ENCODE measurements at regions not wholly inside any gene's neighbourhood (a gene's known extent, or its start where the extent isn't known, plus 50 kb on each side); places are given as distances from the start of the nearest gene placed in this dataset.
A peak's percentile ranks its signal among the peaks of the same experiment; 100 is the strongest.

DNA sequence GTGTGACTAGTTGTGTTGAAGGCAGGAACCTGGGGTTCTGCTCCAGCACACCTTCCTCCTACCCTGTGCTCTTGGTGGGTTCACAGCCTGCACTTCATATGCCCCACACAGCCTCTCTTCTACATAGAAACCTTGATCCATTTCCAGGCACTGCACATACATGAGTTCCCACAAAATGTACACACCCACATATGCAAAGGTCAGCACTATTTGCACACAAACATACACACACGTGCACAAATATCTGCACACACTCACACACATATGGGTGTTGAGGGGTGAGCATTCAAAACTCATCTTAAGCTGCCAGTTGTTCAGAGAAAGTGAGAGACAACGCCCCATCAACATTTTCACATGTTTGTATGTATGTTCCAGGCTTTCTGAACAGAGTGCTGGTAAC is 201.0 kb downstream of the BARX2 start:
- no peak overlapping the region for H3K4ac ChIP-seq (ENCODE audit: low read length)
- no peak overlapping the region for H3K18ac ChIP-seq (ENCODE audit: low read length)
- H3K4me2 ChIP-seq (ENCODE audit: insufficient read depth, low read length, poor library complexity, severe bottlenecking) = no peak overlapping the region
- no peaks in the 10 kb centered on the region for H3K4me1 ChIP-seq (ENCODE audit: control insufficient read depth in 2 of 2, insufficient read depth in 1 of 2, low read depth in 1 of 2, low read length in 2 of 2)
- H3K27ac ChIP-seq (replicated peaks; ENCODE audit: low read length) = no peak overlapping the region
- H2BK5ac ChIP-seq (ENCODE audit: low read length) = no peak overlapping the region
- no peak overlapping the region for H2BK12ac ChIP-seq (ENCODE audit: low read length)
- no peak overlapping the region for H3K4me3 ChIP-seq (ENCODE audit: low read length in 2 of 2)
- no peak overlapping the region for H4K8ac ChIP-seq (ENCODE audit: low read depth, low read length)
- WGBS, 2 donors (ENCODE audit: extremely low coverage in 2 of 2, insufficient read length in 2 of 2, insufficient replicate concordance in 1 of 2) = no CpG with 5 or more reads among the region's 2 CpGs
- DNase-seq (ENCODE audit: low spot score) = no peak
- H2BK15ac ChIP-seq (ENCODE audit: low read length) = no peak overlapping the region
- H4K91ac ChIP-seq (ENCODE audit: low read depth, low read length, poor library complexity) = no peak overlapping the region
- H3K36me3 ChIP-seq (replicated peaks in 1 of 2; ENCODE audit: control insufficient read depth in 2 of 2, insufficient read depth in 2 of 2, low read length in 2 of 2) = no peaks in the 10 kb centered on the region
- no peak overlapping the region for H3K23ac ChIP-seq (ENCODE audit: low read depth, low read length, poor library complexity)
- H3K27me3 ChIP-seq (ENCODE audit: control insufficient read depth in 3 of 3, insufficient read depth in 3 of 3, low read depth in 1 of 3, low read length in 3 of 3) = no peaks in the 10 kb centered on the region
- H2AFZ ChIP-seq (ENCODE audit: low read length) = no peak overlapping the region
- H3K14ac ChIP-seq (ENCODE audit: low read length) = no peak overlapping the region
- H3K79me1 ChIP-seq (ENCODE audit: low read depth, low read length) = no peaks in the 10 kb centered on the region
- peaks cover 0 to 4% of the 10 kb centered on the region in 2 donors for H3K9me3 ChIP-seq (replicated peaks in 1 of 2; ENCODE audit: control insufficient read depth in 2 of 2, insufficient read depth in 1 of 2, low read depth in 1 of 2, low read length in 2 of 2)
- no peak overlapping the region for H2BK120ac ChIP-seq (ENCODE audit: low read depth, low read length)
- H3K9ac ChIP-seq (ENCODE audit: low read depth, low read length, poor library complexity) = no peak overlapping the region
- no peak overlapping the region for H2AK5ac ChIP-seq (ENCODE audit: low read depth, low read length)

DNA sequence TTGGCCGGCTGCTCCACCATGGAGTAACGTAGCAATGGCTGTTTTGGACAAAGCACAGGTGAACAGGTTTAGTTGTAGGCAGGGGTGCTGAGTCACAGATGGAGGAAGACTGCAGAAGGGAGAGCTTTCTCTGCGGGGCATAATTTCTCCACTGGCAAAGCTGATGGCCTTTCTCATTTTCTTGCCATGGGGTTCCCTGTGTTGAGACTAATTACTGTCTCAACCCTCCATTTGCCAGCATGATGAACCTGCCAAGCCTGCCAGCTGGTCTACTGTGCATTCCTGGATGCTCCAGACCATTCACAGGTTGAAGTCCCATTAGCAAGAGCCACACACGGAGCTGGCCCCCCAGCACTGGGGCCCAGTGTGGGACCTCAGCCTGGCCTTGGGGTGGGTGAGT is 202.4 kb downstream of the BARX2 start:
- H3K4ac ChIP-seq (ENCODE audit: low read length) = no peak overlapping the region
- no peak overlapping the region for H3K4me3 ChIP-seq (ENCODE audit: low read length in 2 of 2)
- no peak overlapping the region for H2BK12ac ChIP-seq (ENCODE audit: low read length)
- peak overlapping the region; percentile 27 for H3K18ac ChIP-seq (ENCODE audit: low read length)
- no peak for DNase-seq (ENCODE audit: low spot score)
- no peaks in the 10 kb centered on the region for H3K4me1 ChIP-seq (ENCODE audit: control insufficient read depth in 2 of 2, insufficient read depth in 1 of 2, low read depth in 1 of 2, low read length in 2 of 2)
- no CpG with 5 or more reads among the region's 4 CpGs for WGBS, 2 donors (ENCODE audit: extremely low coverage in 2 of 2, insufficient read length in 2 of 2, insufficient replicate concordance in 1 of 2)
- no peak overlapping the region for H2BK120ac ChIP-seq (ENCODE audit: low read depth, low read length)
- no peak overlapping the region for H4K91ac ChIP-seq (ENCODE audit: low read depth, low read length, poor library complexity)
- H3K27me3 ChIP-seq (ENCODE audit: control insufficient read depth in 3 of 3, insufficient read depth in 3 of 3, low read depth in 1 of 3, low read length in 3 of 3) = no peaks in the 10 kb centered on the region
- H3K27ac ChIP-seq (replicated peaks; ENCODE audit: low read length) = no peak overlapping the region
- H4K8ac ChIP-seq (ENCODE audit: low read depth, low read length) = no peak overlapping the region
- H2BK15ac ChIP-seq (ENCODE audit: low read length) = no peak overlapping the region
- H3K23ac ChIP-seq (ENCODE audit: low read depth, low read length, poor library complexity) = no peak overlapping the region
- no peaks in the 10 kb centered on the region for H3K79me1 ChIP-seq (ENCODE audit: low read depth, low read length)
- peak overlapping the region; percentile 32 for H3K9ac ChIP-seq (ENCODE audit: low read depth, low read length, poor library complexity)
- H3K9me3 ChIP-seq (replicated peaks in 1 of 2; ENCODE audit: control insufficient read depth in 2 of 2, insufficient read depth in 1 of 2, low read depth in 1 of 2, low read length in 2 of 2) = peaks cover 0 to 4% of the 10 kb centered on the region in 2 donors
- no peak overlapping the region for H3K14ac ChIP-seq (ENCODE audit: low read length)
- no peak overlapping the region for H3K4me2 ChIP-seq (ENCODE audit: insufficient read depth, low read length, poor library complexity, severe bottlenecking)
- no peak overlapping the region for H2AK5ac ChIP-seq (ENCODE audit: low read depth, low read length)
- peak overlapping the region; percentile 80 for H2BK5ac ChIP-seq (ENCODE audit: low read length)
- H3K36me3 ChIP-seq (replicated peaks in 1 of 2; ENCODE audit: control insufficient read depth in 2 of 2, insufficient read depth in 2 of 2, low read length in 2 of 2) = no peaks in the 10 kb centered on the region
- no peak overlapping the region for H2AFZ ChIP-seq (ENCODE audit: low read length)

DNA sequence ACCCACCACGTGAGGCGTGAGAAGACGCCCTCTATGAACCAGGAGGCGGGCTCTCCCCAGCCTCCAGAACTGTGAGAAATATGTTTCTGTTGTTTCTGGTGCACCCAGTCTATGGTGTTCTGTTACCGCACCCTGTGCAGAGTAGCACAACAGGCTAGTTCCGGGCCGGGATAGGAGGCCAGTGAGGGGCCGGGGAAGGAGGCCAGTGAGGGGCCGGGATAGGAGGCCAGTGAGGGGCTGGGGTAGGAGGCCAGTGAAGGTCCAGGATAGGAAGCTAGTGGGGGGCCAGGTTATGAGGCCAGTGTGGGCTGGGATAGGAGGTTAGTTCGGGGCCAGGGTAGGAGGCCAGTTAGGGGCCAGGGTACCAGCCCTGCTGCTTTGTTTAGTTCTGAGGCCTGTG is 204.6 kb downstream of the BARX2 start:
- Histone ChIP-seq H3K4me3 (ENCODE audit: low read length in 2 of 2) (no peak overlapping the region), H4K91ac (ENCODE audit: low read depth, low read length, poor library complexity) (no peak overlapping the region), H3K36me3 (replicated peaks in 1 of 2; ENCODE audit: control insufficient read depth in 2 of 2, insufficient read depth in 2 of 2, low read length in 2 of 2) (no peaks in the 10 kb centered on the region), H3K27me3 (ENCODE audit: control insufficient read depth in 3 of 3, insufficient read depth in 3 of 3, low read depth in 1 of 3, low read length in 3 of 3) (no peaks in the 10 kb centered on the region), H3K23ac (ENCODE audit: low read depth, low read length, poor library complexity) (no peak overlapping the region), H2AK5ac (ENCODE audit: low read depth, low read length) (no peak overlapping the region), H2BK5ac (ENCODE audit: low read length) (no peak overlapping the region), H3K79me1 (ENCODE audit: low read depth, low read length) (no peaks in the 10 kb centered on the region), H2BK12ac (ENCODE audit: low read length) (no peak overlapping the region), H3K4me2 (ENCODE audit: insufficient read depth, low read length, poor library complexity, severe bottlenecking) (no peak overlapping the region), H3K9me3 (replicated peaks in 1 of 2; ENCODE audit: control insufficient read depth in 2 of 2, insufficient read depth in 1 of 2, low read depth in 1 of 2, low read length in 2 of 2) (peaks cover 0 to 2% of the 10 kb centered on the region in 2 donors), H3K14ac (ENCODE audit: low read length) (no peak overlapping the region), H3K9ac (ENCODE audit: low read depth, low read length, poor library complexity) (no peak overlapping the region), H2BK15ac (ENCODE audit: low read length) (no peak overlapping the region), H3K4ac (ENCODE audit: low read length) (no peak overlapping the region), H3K27ac (replicated peaks; ENCODE audit: low read length) (no peak overlapping the region), H2AFZ (ENCODE audit: low read length) (no peak overlapping the region), H3K18ac (ENCODE audit: low read length) (no peak overlapping the region), H2BK120ac (ENCODE audit: low read depth, low read length) (no peak overlapping the region), H3K4me1 (ENCODE audit: control insufficient read depth in 2 of 2, insufficient read depth in 1 of 2, low read depth in 1 of 2, low read length in 2 of 2) (no peaks in the 10 kb centered on the region), H4K8ac (ENCODE audit: low read depth, low read length) (no peak overlapping the region)
- DNase-seq (ENCODE audit: low spot score) = no peak
- no CpG with 5 or more reads among the region's 10 CpGs for WGBS, 2 donors (ENCODE audit: extremely low coverage in 2 of 2, insufficient read length in 2 of 2, insufficient replicate concordance in 1 of 2)

DNA sequence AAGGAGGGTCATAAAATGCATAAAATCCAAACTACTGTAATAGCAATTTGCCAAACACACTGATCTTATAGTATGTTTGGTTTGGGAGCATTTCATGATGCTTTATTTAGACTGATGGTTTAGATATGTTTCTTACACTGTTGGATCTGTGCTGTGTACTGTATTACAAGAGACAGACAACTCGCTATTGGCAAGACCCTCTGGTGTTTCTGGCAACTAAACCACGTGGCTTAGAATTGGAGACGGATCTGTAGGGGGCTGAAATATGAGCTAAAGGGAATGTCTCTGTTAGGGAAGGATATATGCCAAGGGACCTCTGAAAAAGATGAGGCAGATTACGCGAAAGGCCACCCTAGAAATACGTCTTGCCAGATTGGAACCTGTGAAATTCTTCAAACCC is 208.7 kb downstream of the BARX2 start:
- Histone ChIP-seq H3K9me3 (replicated peaks in 1 of 2; ENCODE audit: control insufficient read depth in 2 of 2, insufficient read depth in 1 of 2, low read depth in 1 of 2, low read length in 2 of 2) (peaks cover 0 to 2% of the 10 kb centered on the region in 2 donors), H3K4me1 (ENCODE audit: control insufficient read depth in 2 of 2, insufficient read depth in 1 of 2, low read depth in 1 of 2, low read length in 2 of 2) (peaks cover 0 to 2% of the 10 kb centered on the region in 2 donors), H2BK12ac (ENCODE audit: low read length) (no peak overlapping the region), H4K8ac (ENCODE audit: low read depth, low read length) (no peak overlapping the region), H3K4me2 (ENCODE audit: insufficient read depth, low read length, poor library complexity, severe bottlenecking) (no peak overlapping the region), H2AFZ (ENCODE audit: low read length) (no peak overlapping the region), H2BK5ac (ENCODE audit: low read length) (no peak overlapping the region), H3K4ac (ENCODE audit: low read length) (no peak overlapping the region), H3K18ac (ENCODE audit: low read length) (no peak overlapping the region), H3K27ac (replicated peaks; ENCODE audit: low read length) (no peak overlapping the region), H3K14ac (ENCODE audit: low read length) (no peak overlapping the region), H3K27me3 (ENCODE audit: control insufficient read depth in 3 of 3, insufficient read depth in 3 of 3, low read depth in 1 of 3, low read length in 3 of 3) (no peaks in the 10 kb centered on the region), H2BK15ac (ENCODE audit: low read length) (no peak overlapping the region), H3K4me3 (ENCODE audit: low read length in 2 of 2) (no peak overlapping the region), H3K23ac (ENCODE audit: low read depth, low read length, poor library complexity) (no peak overlapping the region), H3K79me1 (ENCODE audit: low read depth, low read length) (no peaks in the 10 kb centered on the region), H4K91ac (ENCODE audit: low read depth, low read length, poor library complexity) (no peak overlapping the region), H2AK5ac (ENCODE audit: low read depth, low read length) (no peak overlapping the region), H3K36me3 (replicated peaks in 1 of 2; ENCODE audit: control insufficient read depth in 2 of 2, insufficient read depth in 2 of 2, low read length in 2 of 2) (no peaks in the 10 kb centered on the region), H2BK120ac (ENCODE audit: low read depth, low read length) (no peak overlapping the region), H3K9ac (ENCODE audit: low read depth, low read length, poor library complexity) (no peak overlapping the region)
- no CpG with 5 or more reads among the region's 6 CpGs for WGBS, 2 donors (ENCODE audit: extremely low coverage in 2 of 2, insufficient read length in 2 of 2, insufficient replicate concordance in 1 of 2)
- no peak for DNase-seq (ENCODE audit: low spot score)
